NCI-H1417 treated with DMSO at 0.1 percent for 48 hours (cell line): ENCODE measurements at regions not wholly inside any gene's neighbourhood (a gene's known extent, or its start where the extent isn't known, plus 50 kb on each side); places are given as distances from the start of the nearest gene placed in this dataset.
"Not testable (repeated sequence)": the region's sequence is repeated elsewhere in the genome, so short reads cannot be mapped to it uniquely, and the experiment has no call there.

Experiments used
- DNase-seq: peaks from one replicate; lab custom pipeline; 2025; lab: John Stamatoyannopoulos, UW

- DNase-seq, result no peak
Measured at GRCh38 chr3:180420016-180420415, 181.9 kb upstream of the TTC14 start.

- DNase-seq, result no peak
Measured at GRCh38 chr3:180420804-180421203, 181.2 kb upstream of the TTC14 start.

DNA sequence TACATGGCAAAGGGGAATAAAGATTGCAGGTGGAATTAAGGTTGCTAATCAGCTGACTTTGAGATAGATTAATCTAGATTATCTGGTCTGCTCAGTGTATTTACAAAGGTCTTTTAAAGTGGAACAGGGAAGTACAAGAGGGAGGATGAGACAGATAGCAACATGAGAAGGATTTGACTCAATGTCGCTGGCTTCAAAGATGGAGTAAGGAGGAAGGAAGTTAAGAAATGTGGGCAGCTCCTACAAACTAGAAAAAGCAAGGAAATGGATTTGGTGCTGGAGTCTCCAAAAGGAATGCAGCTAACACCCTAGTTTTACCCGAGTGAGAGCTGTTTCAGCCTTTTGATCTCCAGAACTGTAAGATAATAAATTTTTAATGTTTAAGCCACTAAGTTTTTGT, 180.7 kb upstream of the TTC14 start:
- DNase-seq, result no peak

- DNase-seq, result no peak
Measured at GRCh38 chr3:180421721-180422120, 180.2 kb upstream of the TTC14 start.

DNA sequence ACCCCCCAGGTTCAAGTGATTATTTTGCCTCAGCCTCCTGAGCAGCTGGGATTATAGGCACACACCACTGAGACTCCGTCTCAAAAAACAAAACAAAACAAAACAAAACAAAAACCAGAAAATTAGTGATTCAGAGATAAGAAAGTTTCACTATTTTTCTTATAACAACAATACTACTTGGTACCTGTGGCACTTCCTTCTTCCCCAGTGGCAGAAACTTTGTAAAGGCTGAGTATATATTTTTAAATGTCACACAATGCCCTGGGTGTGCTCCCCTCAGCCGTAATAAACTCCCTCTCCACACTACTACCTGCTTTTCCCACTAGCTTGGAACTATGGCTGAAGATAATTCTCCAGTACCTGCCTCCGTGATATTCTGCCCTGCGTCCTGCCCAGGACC, 177.7 kb upstream of the TTC14 start:
- DNase-seq, result not testable (repeated sequence)

DNA sequence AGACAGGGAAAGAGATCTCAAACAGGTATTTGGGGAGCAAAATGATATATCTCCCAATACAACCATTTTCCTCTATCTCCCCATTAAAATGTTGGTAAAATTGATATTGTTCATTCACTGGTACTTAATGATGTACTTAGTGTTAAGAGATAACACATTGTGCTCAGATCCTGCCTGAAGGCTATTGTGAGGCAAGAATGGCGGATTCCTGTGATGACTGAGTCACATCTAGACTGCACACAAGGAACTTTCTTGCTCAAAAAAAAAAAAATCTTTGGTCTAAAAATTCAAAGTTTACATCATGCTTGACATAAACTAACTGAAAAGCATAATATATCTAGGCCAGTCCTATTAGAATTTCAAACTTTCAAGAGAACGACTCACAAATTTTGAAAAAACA, 171.1 kb upstream of the TTC14 start:
- DNase-seq, result no peak

GRCh38 chr3:180433152-180433551, 168.8 kb upstream of the TTC14 start:
- no peak for DNase-seq

- no peak for DNase-seq
Measured at GRCh38 chr3:180447136-180447535, 154.8 kb upstream of the TTC14 start.

GRCh38 chr3:180448407-180448806, 153.6 kb upstream of the TTC14 start:
- not testable (repeated sequence) for DNase-seq

GRCh38 chr3:180457225-180457624, 144.7 kb upstream of the TTC14 start:
- DNase-seq, result no peak

GRCh38 chr3:180466401-180467011, 135.5 kb upstream of the TTC14 start:
- no peak for DNase-seq

GRCh38 chr3:180467177-180467576, 134.8 kb upstream of the TTC14 start:
- DNase-seq, result no peak

DNA sequence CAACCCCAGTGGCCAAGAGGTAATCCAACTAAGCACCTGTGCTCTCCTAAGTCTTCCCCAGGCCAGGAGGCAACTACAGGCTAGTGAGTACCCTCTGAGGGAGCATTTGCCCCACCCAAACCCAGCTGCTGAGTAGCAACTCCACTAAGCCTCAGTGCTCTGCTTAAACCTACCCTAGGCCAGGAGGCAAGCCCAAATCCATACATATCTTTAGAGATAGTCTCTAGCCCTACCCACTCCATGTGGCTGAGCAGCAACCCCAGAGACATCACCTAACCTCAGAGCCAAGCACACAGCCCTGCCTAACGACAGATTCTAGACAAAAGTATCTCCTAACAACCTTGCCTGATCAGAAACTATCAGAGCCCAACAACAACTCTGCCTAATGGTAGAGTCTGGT, 132.8 kb upstream of the TTC14 start:
- no peak for DNase-seq

DNA sequence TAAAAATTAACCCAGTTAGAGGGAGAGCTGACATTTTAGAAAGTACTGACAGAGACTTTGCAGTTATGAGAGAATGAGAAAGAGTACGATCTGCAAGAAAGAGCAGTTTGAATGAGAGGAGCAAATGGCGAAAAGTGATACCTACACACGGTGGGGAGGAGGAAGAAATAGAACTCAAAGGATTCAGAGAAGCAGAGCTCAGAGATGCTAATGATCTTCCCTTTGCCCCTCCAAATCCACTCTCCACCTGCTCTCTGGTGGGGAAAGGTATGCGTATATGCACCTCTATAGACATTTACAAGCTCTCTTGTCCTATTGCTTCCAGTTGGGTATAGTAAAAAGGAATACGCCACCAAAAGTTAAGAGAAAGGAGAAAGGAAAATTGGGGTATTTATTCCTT, 123.3 kb upstream of the TTC14 start:
- no peak for DNase-seq

DNA sequence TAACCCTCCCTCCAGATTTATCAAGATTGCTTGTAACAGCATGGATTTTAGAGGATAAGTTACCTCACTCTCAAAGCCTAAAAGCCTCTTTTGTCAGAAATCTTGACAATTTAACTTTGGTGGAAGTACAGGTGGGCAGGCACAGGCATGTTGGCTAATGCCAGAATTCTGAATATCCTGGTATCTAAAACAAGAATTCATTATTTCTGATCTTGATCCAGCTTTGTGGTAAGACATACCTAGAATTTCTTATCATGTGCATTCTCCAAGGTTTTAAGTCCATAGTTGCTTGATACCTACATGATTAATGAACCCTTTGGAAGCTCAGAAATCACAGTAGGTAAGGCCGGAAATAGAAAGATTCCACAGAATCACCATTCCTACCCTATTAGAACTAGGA, 109.9 kb upstream of the TTC14 start:
- no peak for DNase-seq

DNA sequence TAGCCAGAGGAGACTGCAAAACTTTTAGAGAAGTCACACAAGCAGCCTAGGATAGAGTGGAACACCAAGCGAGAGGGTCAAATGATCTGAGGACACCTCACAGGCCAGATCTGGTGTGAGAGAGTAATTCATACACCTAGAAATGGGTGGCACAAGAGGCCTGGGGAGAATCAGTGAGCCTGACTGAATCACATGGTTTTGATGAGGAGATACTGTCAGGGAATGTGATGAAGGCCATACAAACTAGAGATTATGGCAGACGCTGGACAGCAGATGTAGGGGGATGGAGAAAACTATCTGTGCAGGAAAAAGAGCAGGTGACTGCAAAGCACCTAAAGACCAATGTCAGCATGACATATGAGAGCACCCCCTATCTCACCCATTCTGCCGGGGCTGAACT, 105.0 kb upstream of the TTC14 start:
- no peak for DNase-seq

DNA sequence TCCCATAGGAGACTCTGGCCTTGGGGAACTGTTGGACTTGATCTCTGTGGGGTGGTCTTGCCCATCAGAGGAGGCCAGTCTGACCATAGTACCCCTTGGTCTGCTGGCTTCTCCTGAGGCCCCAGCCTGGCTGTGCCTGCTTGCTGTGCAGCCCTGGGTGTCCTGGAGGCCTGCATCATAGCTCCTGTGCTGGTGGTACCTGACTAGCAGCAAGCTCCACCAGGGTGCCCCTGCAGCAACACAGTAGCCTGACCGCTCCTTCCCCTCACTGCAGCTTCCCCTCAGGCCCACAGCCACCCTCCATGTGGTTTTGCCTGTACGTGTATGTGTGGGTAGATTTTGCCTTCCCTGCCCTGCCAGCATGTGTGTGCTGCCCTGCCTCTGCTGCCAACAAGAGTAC, 85.6 kb upstream of the TTC14 start:
- DNase-seq, result no peak

- no peak for DNase-seq
Measured at GRCh38 chr3:180523040-180523439, 78.9 kb upstream of the TTC14 start.

- DNase-seq, result no peak
Measured at GRCh38 chr3:180528843-180529242, 73.1 kb upstream of the TTC14 start.

DNA sequence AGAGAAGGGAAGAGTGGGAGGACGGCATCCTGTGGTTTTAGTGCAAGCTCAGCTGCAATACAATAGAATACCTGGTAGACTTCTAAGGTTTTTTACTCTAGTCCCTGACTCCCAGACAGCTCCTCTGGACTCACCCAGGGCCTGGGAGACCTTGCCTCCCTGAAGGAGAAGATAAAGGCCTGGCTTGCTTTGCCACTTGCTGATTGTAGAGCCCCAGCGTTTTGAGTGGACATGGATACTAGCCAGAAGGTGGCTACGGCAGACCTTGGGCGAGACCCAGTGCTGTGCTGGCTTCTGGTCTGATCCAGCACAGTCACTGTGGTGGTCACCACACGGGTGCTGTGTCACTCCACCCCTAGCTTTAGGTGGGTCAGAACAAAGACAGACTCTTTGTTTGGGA, 72.2 kb upstream of the TTC14 start:
- DNase-seq, result no peak

DNA sequence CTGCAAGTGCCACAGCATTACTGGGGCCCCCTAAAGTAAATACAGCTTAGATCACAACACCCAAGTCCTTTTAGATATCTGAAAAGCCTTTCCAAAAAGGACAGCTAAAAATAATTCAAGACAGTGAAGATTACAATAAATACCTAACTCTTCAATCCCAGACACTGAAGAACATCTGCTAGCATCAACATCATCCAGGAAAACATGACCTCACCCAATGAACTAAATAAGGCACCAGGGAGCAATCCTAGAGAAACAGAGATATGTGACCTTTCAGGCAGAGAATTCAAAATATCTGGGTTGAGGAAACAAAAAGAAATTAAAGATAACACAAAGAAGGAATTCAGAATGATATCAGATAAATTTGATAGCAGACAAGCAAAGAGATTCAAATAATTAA, 71.7 kb upstream of the TTC14 start:
- DNase-seq, result no peak

GRCh38 chr3:180531303-180532278, 70.4 kb upstream of the TTC14 start:
- no peak for DNase-seq

DNA sequence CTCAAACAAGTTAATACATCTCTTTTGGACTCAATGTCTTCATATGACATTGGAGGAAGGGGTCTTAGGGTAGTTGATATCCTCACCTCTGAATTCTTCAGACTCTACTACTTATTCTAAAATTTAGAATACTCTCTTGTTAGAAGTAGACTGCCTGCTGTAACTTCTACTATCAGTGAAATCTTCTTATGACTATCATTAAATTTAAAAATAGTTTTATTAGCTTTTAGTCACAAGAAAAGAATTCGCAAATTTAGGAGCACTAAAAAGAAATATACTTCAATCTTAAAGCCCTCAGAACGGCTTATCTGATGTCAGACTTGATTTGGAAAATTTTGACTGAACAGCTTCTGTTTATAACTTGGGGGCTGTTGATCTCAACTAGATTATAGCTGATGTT, 67.1 kb upstream of the TTC14 start:
- no peak for DNase-seq

GRCh38 chr3:180538493-180538892, 63.5 kb upstream of the TTC14 start:
- DNase-seq, result no peak
